CD4-positive, alpha-beta memory T cell (primary cell): ENCODE measurements at regions not wholly inside any gene's neighbourhood (a gene's known extent, or its start where the extent isn't known, plus 50 kb on each side); places are given as distances from the start of the nearest gene placed in this dataset.
"Not testable (repeated sequence)": the region's sequence is repeated elsewhere in the genome, so short reads cannot be mapped to it uniquely, and the experiment has no call there.

Experiments used
- CTCF ChIA-PET: fragments of 350-600 bp; sonication (Branson Sonifier 250); formaldehyde crosslinking; loops from one replicate; lab custom pipeline; 2021; ENCODE audit warnings: inconsistent platforms; ENCODE audit not compliant: partially characterized antibody; lab: Charles Lee
- POLR2A ChIA-PET: fragments of 350-600 bp; sonication (Branson Sonifier 250); formaldehyde crosslinking; loops from one replicate; lab custom pipeline; 2021; ENCODE audit not compliant: partially characterized antibody; lab: Charles Lee
- DNase-seq, 5 donors: peaks; one replicate each; pipeline versions ENCODE4 v3.0.0 to v3.0.0-alpha.2; 2020 to 2022; ENCODE audit warnings: mixed read lengths in 1 of 5
- H3K27ac ChIP-seq: one replicate; pipeline ENCODE4 v1.7.0; 2013; ENCODE audit warnings: low read depth, low read length
- H3K27me3 ChIP-seq: 2 replicates; pipeline ENCODE4 v1.7.0; 2013; ENCODE audit warnings: mild to moderate bottlenecking, low read length, moderate library complexity; ENCODE audit not compliant: insufficient read depth
- H3K36me3 ChIP-seq: 2 replicates; pipeline ENCODE4 v1.7.0; 2013; ENCODE audit warnings: mild to moderate bottlenecking, low read length, moderate library complexity; ENCODE audit not compliant: insufficient read depth
- H3K4me1 ChIP-seq: 2 replicates; pipeline ENCODE4 v1.7.0; 2013; ENCODE audit warnings: mild to moderate bottlenecking, low read length, moderate library complexity; ENCODE audit not compliant: insufficient read depth
- H3K4me3 ChIP-seq, 2 donors: one replicate each; pipeline ENCODE4 v1.7.0; 2013; ENCODE audit warnings: low read length in 2 of 2, mild to moderate bottlenecking in 1 of 2
- H3K9me3 ChIP-seq, 2 donors: one replicate each; pipeline ENCODE4 v1.7.0; 2013; ENCODE audit warnings: low read length in 2 of 2, control low read depth in 1 of 2; ENCODE audit not compliant: control insufficient read depth in 1 of 2
- H3K27ac Mint-ChIP-seq, 7 donors: one replicate each; pipeline ENCODE4 v1.8.0; 2020 to 2021; ENCODE audit warnings: mixed read lengths in 7 of 7, mild to moderate bottlenecking in 6 of 7, inconsistent platforms in 3 of 7, moderate library complexity in 3 of 7
- H3K27me3 Mint-ChIP-seq, 2 donors: one replicate each; pipeline ENCODE4 v1.8.0; 2020 to 2021; ENCODE audit warnings: mixed read lengths in 2 of 2
- H3K36me3 Mint-ChIP-seq, 2 donors: one replicate each; pipeline ENCODE4 v1.8.0; 2020 to 2021; ENCODE audit warnings: mixed read lengths in 2 of 2, inconsistent platforms in 1 of 2, mild to moderate bottlenecking in 1 of 2
- H3K4me1 Mint-ChIP-seq, 4 donors: one replicate each; pipeline ENCODE4 v1.8.0; 2020 to 2021; ENCODE audit warnings: mixed read lengths in 4 of 4, mild to moderate bottlenecking in 1 of 4
- H3K4me3 Mint-ChIP-seq, 8 donors: one replicate each; pipeline ENCODE4 v1.8.0; 2020 to 2021; ENCODE audit warnings: mixed read lengths in 8 of 8, mild to moderate bottlenecking in 7 of 8, moderate library complexity in 6 of 8, inconsistent platforms in 3 of 8
- H3K9me3 Mint-ChIP-seq, 8 donors: one replicate each; pipeline ENCODE4 v1.8.0; 2020 to 2021; ENCODE audit warnings: mixed read lengths in 8 of 8, mild to moderate bottlenecking in 5 of 8, inconsistent platforms in 3 of 8, moderate library complexity in 1 of 8
- intact Hi-C: fragments of 100-400 bp; cut with micrococcal nuclease; formaldehyde crosslinking; loops from one replicate; pipeline ENCODE4 v1.15.1; 2023

DNA sequence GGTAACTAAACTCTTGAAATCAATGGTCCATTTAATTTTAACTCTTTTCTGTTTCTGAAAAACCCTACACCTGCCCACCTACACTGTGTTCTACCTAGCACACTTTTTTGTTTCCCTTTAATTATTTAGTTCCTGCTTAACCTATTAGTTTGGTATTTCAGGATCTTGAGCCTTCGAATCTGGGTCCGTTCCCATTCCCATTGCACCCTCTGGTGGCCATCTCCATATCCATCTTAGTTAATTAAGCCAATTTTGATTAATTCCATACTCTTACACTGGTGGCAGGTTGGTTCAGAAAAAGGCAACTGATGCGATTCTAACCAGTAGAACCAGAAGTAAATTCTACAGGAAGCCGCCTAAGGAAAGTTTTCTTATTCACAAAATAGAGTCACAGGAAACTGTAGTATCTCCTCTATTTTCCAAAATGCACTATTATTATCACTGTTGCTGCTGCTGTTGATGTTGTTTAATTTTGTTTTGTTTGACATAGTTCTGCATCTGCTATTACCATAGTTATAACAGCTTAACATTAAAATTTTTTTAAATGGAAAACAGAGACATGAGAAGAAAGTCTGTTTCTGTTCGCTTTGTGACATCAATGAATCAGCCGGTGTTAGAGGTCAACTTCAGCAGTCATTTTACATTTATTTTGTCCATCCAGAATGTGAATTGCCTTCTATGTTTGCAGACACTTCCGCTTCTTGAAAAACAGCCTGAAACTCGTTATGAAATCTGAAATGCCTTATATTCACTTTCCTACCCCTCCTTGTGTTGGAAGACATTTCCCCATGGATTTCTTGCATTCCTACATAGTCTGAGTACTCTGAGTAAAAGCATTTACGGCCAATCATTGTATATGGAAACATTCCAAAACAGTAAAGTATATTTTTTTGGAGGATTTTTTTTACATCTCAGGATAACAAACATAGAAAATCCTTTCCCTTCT, 115.5 kb upstream of the NCAM2 start:
- Histone ChIP-seq H3K36me3 (no peaks in the 10 kb centered on the region), H3K4me1 (no peaks in the 10 kb centered on the region), H3K9me3 (no peaks in the 10 kb centered on the region), H3K27me3 (no peaks in the 10 kb centered on the region), H3K4me3 (no peak overlapping the region), H3K27ac (no peak overlapping the region)
- DNase-seq: no peak
- ChIA-PET POLR2A (no interaction called here), CTCF (no interaction called here)
- H3K27ac Mint-ChIP-seq: no peak overlapping the region
- H3K36me3 Mint-ChIP-seq: no peaks in the 10 kb centered on the region
- peaks cover 0 to 3% (median 1%) of the 10 kb centered on the region in 8 donors for H3K9me3 Mint-ChIP-seq
- intact Hi-C loops: no loop called here
- no peaks in the 10 kb centered on the region for H3K4me1 Mint-ChIP-seq
- no peak overlapping the region for H3K4me3 Mint-ChIP-seq
- no peaks in the 10 kb centered on the region for H3K27me3 Mint-ChIP-seq

DNA sequence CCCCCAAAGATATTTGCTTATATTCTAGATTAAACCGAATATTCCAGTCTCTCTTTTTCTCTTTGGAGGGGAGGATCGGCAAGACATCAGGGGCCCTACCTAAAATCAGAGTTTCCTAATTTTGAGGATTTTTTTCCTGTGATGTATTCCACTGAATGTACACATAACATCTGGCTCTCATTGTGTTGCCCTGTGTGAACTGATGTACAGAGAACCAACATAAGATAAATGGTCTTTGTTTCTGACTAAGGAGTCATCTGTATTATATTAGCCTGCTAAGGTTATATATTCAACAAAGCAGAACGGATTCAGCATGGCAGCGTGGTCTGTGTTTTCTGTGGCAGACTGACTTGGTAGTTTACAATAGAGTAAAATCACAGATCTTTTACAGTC, 114.8 kb upstream of the NCAM2 start:
- Histone ChIP-seq H3K36me3 (no peaks in the 10 kb centered on the region), H3K4me3 (no peak overlapping the region), H3K27ac (no peak overlapping the region), H3K4me1 (no peaks in the 10 kb centered on the region), H3K9me3 (no peaks in the 10 kb centered on the region), H3K27me3 (no peaks in the 10 kb centered on the region)
- H3K9me3 Mint-ChIP-seq: peaks cover 0 to 3% (median under 1%) of the 10 kb centered on the region in 8 donors
- CTCF ChIA-PET: no interaction called here
- no peak overlapping the region for H3K4me3 Mint-ChIP-seq
- POLR2A ChIA-PET: no interaction called here
- peak overlapping the region in 1 of 7 donors; percentile 7 for H3K27ac Mint-ChIP-seq
- intact Hi-C loops: no loop called here
- DNase-seq: no peak
- no peaks in the 10 kb centered on the region for H3K36me3 Mint-ChIP-seq
- H3K4me1 Mint-ChIP-seq: no peaks in the 10 kb centered on the region
- H3K27me3 Mint-ChIP-seq: no peaks in the 10 kb centered on the region

DNA sequence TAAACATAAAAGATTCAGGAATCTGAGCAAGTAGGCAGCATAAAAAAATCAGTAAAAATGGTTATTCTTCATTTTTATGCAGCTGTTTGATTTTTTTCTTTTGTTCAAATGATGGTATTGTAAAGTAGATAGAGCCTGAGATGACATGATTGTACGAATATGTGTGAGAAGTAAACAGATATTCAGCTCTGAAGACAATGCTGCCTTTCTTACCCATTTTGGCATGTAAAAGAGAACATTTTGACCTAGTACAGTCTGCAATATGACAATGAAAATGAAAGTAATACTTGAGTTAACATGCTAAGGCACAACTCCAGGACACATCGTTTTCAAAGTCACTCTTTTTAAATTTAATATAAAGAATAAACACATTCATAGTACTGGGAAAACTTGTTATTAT, 95.7 kb upstream of the NCAM2 start:
- DNase-seq: no peak
- Mint-ChIP-seq H3K9me3 (peaks cover 0 to 9% (median 2%) of the 10 kb centered on the region in 8 donors), H3K4me3 (no peak overlapping the region), H3K27ac (no peak overlapping the region), H3K4me1 (no peaks in the 10 kb centered on the region), H3K36me3 (no peaks in the 10 kb centered on the region), H3K27me3 (no peaks in the 10 kb centered on the region)
- Histone ChIP-seq H3K27me3 (no peaks in the 10 kb centered on the region), H3K4me3 (no peak overlapping the region), H3K27ac (no peak overlapping the region), H3K36me3 (no peaks in the 10 kb centered on the region), H3K4me1 (no peaks in the 10 kb centered on the region), H3K9me3 (no peaks in the 10 kb centered on the region)
- POLR2A ChIA-PET: no interaction called here
- intact Hi-C loops: no loop called here
- CTCF ChIA-PET: no interaction called here

GRCh38 chr21:20902998-20903397, 95.2 kb upstream of the NCAM2 start:
- Histone ChIP-seq H3K4me1 (no peaks in the 10 kb centered on the region), H3K27me3 (no peaks in the 10 kb centered on the region), H3K4me3 (no peak overlapping the region), H3K27ac (no peak overlapping the region), H3K9me3 (no peaks in the 10 kb centered on the region), H3K36me3 (no peaks in the 10 kb centered on the region)
- H3K4me1 Mint-ChIP-seq: no peaks in the 10 kb centered on the region
- no peak for DNase-seq
- intact Hi-C loops: no loop called here
- no peaks in the 10 kb centered on the region for H3K27me3 Mint-ChIP-seq
- ChIA-PET CTCF (no interaction called here), POLR2A (no interaction called here)
- H3K4me3 Mint-ChIP-seq: no peak overlapping the region
- H3K27ac Mint-ChIP-seq: no peak overlapping the region
- no peaks in the 10 kb centered on the region for H3K36me3 Mint-ChIP-seq
- peaks cover 0 to 9% (median 2%) of the 10 kb centered on the region in 8 donors for H3K9me3 Mint-ChIP-seq

DNA sequence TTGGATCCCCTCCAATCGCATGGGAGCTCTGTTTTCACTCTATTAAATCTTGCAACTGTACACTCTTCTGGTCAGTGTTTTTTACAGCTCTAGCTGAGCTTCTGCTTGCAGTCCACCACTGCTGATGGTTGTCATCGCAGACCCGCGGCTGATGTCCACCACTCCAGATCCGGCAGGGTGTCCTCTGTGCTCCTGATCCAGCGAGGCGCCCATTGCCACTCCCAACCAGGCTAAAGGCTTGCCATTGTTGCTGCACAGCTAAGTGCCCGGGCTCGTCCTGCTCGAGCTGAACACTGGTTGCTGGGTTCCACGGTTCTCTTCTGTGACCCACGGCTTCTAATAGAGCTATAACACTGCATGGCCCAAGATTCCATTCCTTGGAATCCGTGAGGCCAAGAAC, 70.7 kb upstream of the NCAM2 start:
- H3K36me3 Mint-ChIP-seq, POLR2A ChIA-PET, H3K27ac Mint-ChIP-seq, H3K4me3 Mint-ChIP-seq, H3K36me3 ChIP-seq, H3K4me1 ChIP-seq, H3K27ac ChIP-seq, H3K4me1 Mint-ChIP-seq, H3K9me3 ChIP-seq, H3K27me3 Mint-ChIP-seq, CTCF ChIA-PET, DNase-seq, H3K4me3 ChIP-seq, intact Hi-C loops, H3K27me3 ChIP-seq: not testable (repeated sequence)
- H3K9me3 Mint-ChIP-seq: peaks cover 0 to 18% (median 3%) of the 10 kb centered on the region in 8 donors

- intact Hi-C loops: no loop called here
- CTCF ChIA-PET: no interaction called here
- H3K4me3 ChIP-seq: no peak overlapping the region
- DNase-seq: no peak
- no peaks in the 10 kb centered on the region for H3K4me1 Mint-ChIP-seq
- no peak overlapping the region for H3K27ac Mint-ChIP-seq
- H3K4me1 ChIP-seq: no peaks in the 10 kb centered on the region
- no peak overlapping the region for H3K4me3 Mint-ChIP-seq
- H3K9me3 Mint-ChIP-seq: peaks cover 0 to 6% (median 0%) of the 10 kb centered on the region in 8 donors
- H3K27ac ChIP-seq: no peak overlapping the region
- H3K27me3 ChIP-seq: no peaks in the 10 kb centered on the region
- no peaks in the 10 kb centered on the region for H3K9me3 ChIP-seq
- POLR2A ChIA-PET: no interaction called here
- no peaks in the 10 kb centered on the region for H3K27me3 Mint-ChIP-seq
- H3K36me3 ChIP-seq: no peaks in the 10 kb centered on the region
- no peaks in the 10 kb centered on the region for H3K36me3 Mint-ChIP-seq
Observed at GRCh38 chr21:20942523-20942922, 55.7 kb upstream of the NCAM2 start.

GRCh38 chr21:20943561-20943997, 54.6 kb upstream of the NCAM2 start:
- H3K27me3 ChIP-seq: no peaks in the 10 kb centered on the region
- no peaks in the 10 kb centered on the region for H3K36me3 Mint-ChIP-seq
- H3K36me3 ChIP-seq: no peaks in the 10 kb centered on the region
- H3K4me1 ChIP-seq: no peaks in the 10 kb centered on the region
- no peak overlapping the region for H3K27ac Mint-ChIP-seq
- H3K27ac ChIP-seq: no peak overlapping the region
- POLR2A ChIA-PET: no interaction called here
- intact Hi-C loops: no loop called here
- no peaks in the 10 kb centered on the region for H3K4me1 Mint-ChIP-seq
- H3K4me3 ChIP-seq: no peak overlapping the region
- CTCF ChIA-PET: no interaction called here
- DNase-seq: no peak
- H3K27me3 Mint-ChIP-seq: no peaks in the 10 kb centered on the region
- H3K9me3 ChIP-seq: no peaks in the 10 kb centered on the region
- H3K4me3 Mint-ChIP-seq: no peak overlapping the region
- H3K9me3 Mint-ChIP-seq: peaks cover 0 to 6% (median 0%) of the 10 kb centered on the region in 8 donors
